ENCODE measurements at regions not wholly inside any gene's neighbourhood (a gene's known extent, or its start where the extent isn't known, plus 50 kb on each side); places are given as distances from the start of the nearest gene placed in this dataset.
A peak's percentile ranks its signal among the peaks of the same experiment; 100 is the strongest.

GRCh38 chr20:6698723-6699122 lies 68.8 kb upstream of the BMP2 start (continued):
- TF ChIP-seq ARID4B (CRISPR knock-in tag; IDR thresholded peaks at IDR 0.05; ENCODE audit: borderline replicate concordance), result no peak

GRCh38 chr20:6698056-6698455 lies 69.4 kb upstream of the BMP2 start:
- CTCF ChIA-PET, result interaction anchor here (2.0 kb wide), 1 partner anchor 10 kb away, joined by 6 read pairs; no protein-coding TSS in a partner anchor
- POLR2A ChIA-PET, result no interaction called here
- peak; percentile 21 for DNase-seq (ENCODE audit: low spot score)
- peaks cover 3% of the 10 kb centered on the region; the same call in 1 of the 2 replicates for H3K9me3 Mint-ChIP-seq
- H3K27ac Mint-ChIP-seq, result peak overlapping the region; percentile 87
- H3K4me3 Mint-ChIP-seq, result no peak overlapping the region
- H3K27me3 Mint-ChIP-seq (ENCODE audit: low read depth), result no peaks in the 10 kb centered on the region
- TF ChIP-seq TCF7 (CRISPR knock-in tag; IDR thresholded peaks at IDR 0.05; ENCODE audit: low read depth) (no peak), NR3C1 (CRISPR knock-in tag; conservative IDR thresholded peaks at IDR 0.05; ENCODE audit: low read depth) (no peak), JAZF1 (CRISPR knock-in tag; IDR thresholded peaks at IDR 0.05) (no peak), ZSCAN18 (CRISPR knock-in tag; IDR thresholded peaks at IDR 0.05) (no peak)
- TF ChIP-seq, protein P1, sequence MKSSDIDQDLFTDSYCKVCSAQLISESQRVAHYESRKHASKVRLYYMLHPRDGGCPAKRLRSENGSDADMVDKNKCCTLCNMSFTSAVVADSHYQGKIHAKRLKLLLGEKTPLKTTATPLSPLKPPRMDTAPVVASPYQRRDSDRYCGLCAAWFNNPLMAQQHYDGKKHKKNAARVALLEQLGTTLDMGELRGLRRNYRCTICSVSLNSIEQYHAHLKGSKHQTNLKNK (CRISPR knock-in tag; IDR thresholded peaks at IDR 0.05), result no peak
- H3K36me3 Mint-ChIP-seq, result no peaks in the 10 kb centered on the region
- H3K4me1 Mint-ChIP-seq, result peaks cover 24% of the 10 kb centered on the region
- ATAC-seq, result peak; percentile 87

GRCh38 chr20:6697228-6697972 lies 70.1 kb upstream of the BMP2 start:
- no peaks in the 10 kb centered on the region for H3K27me3 Mint-ChIP-seq (ENCODE audit: low read depth)
- ChIA-PET CTCF (interaction anchor here (2.0 kb wide), 1 partner anchor 11 kb away, joined by 6 read pairs; no protein-coding TSS in a partner anchor), POLR2A (no interaction called here)
- H3K36me3 Mint-ChIP-seq, result no peaks in the 10 kb centered on the region
- H3K9me3 Mint-ChIP-seq, result peaks cover 3% of the 10 kb centered on the region; the same call in 1 of the 2 replicates
- TF ChIP-seq TEAD4 (CRISPR knock-in tag; IDR thresholded peaks at IDR 0.05) (no peak), ZNF121 (CRISPR knock-in tag; IDR thresholded peaks at IDR 0.05) (no peak), ZBTB43 (CRISPR knock-in tag; IDR thresholded peaks at IDR 0.05) (no peak), JAZF1 (CRISPR knock-in tag; IDR thresholded peaks at IDR 0.05) (no peak), NR1H2 (CRISPR knock-in tag; IDR thresholded peaks at IDR 0.05) (no peak), JUN (CRISPR knock-in tag; IDR thresholded peaks at IDR 0.05) (no peak), E2F5 (CRISPR knock-in tag; IDR thresholded peaks at IDR 0.05) (no peak), ETV6 (CRISPR knock-in tag; IDR thresholded peaks at IDR 0.05) (no peak), CTCF (IDR thresholded peaks at IDR 0.05) (no peak), NFE2L1 (CRISPR knock-in tag; IDR thresholded peaks at IDR 0.05) (no peak)
- TF ChIP-seq, protein P2, sequence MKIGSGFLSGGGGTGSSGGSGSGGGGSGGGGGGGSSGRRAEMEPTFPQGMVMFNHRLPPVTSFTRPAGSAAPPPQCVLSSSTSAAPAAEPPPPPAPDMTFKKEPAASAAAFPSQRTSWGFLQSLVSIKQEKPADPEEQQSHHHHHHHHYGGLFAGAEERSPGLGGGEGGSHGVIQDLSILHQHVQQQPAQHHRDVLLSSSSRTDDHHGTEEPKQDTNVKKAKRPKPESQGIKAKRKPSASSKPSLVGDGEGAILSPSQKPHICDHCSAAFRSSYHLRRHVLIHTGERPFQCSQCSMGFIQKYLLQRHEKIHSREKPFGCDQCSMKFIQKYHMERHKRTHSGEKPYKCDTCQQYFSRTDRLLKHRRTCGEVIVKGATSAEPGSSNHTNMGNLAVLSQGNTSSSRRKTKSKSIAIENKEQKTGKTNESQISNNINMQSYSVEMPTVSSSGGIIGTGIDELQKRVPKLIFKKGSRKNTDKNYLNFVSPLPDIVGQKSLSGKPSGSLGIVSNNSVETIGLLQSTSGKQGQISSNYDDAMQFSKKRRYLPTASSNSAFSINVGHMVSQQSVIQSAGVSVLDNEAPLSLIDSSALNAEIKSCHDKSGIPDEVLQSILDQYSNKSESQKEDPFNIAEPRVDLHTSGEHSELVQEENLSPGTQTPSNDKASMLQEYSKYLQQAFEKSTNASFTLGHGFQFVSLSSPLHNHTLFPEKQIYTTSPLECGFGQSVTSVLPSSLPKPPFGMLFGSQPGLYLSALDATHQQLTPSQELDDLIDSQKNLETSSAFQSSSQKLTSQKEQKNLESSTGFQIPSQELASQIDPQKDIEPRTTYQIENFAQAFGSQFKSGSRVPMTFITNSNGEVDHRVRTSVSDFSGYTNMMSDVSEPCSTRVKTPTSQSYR (CRISPR knock-in tag; IDR thresholded peaks at IDR 0.05), result no peak
- TF ChIP-seq, protein P3, sequence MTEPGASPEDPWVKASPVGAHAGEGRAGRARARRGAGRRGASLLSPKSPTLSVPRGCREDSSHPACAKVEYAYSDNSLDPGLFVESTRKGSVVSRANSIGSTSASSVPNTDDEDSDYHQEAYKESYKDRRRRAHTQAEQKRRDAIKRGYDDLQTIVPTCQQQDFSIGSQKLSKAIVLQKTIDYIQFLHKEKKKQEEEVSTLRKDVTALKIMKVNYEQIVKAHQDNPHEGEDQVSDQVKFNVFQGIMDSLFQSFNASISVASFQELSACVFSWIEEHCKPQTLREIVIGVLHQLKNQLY (CRISPR knock-in tag; IDR thresholded peaks at IDR 0.05), result no peak
- H3K4me1 Mint-ChIP-seq, result peaks cover 24% of the 10 kb centered on the region
- DNase-seq (ENCODE audit: low spot score), result no peak
- H3K4me3 Mint-ChIP-seq, result no peak overlapping the region
- peak overlapping the region; percentile 12; the same call in 1 of the 2 replicates for H3K27ac Mint-ChIP-seq
- no peak for ATAC-seq
